ENCODE measurements at regions not wholly inside any gene's neighbourhood (a gene's known extent, or its start where the extent isn't known, plus 50 kb on each side); places are given as distances from the start of the nearest gene placed in this dataset.

GRCh38 chr18:29849144-29849543, 1193.4 kb downstream of the DSC3 start:
- TF ChIP-seq POLR2AphosphoS5 (IDR thresholded peaks at IDR 0.05; ENCODE audit: low read depth, low read length) (no peak), TCF7L2 (IDR thresholded peaks at IDR 0.05; ENCODE audit: low read depth, low read length) (no peak), SIN3A (IDR thresholded peaks at IDR 0.05; ENCODE audit: borderline replicate concordance, insufficient read depth, low read depth, low read length) (no peak), REST (IDR thresholded peaks at IDR 0.05; ENCODE audit: insufficient read depth in 1 of 2, low read depth in 2 of 2, low read length in 1 of 2) (no peak)
- TF ChIP-seq, protein P1, sequence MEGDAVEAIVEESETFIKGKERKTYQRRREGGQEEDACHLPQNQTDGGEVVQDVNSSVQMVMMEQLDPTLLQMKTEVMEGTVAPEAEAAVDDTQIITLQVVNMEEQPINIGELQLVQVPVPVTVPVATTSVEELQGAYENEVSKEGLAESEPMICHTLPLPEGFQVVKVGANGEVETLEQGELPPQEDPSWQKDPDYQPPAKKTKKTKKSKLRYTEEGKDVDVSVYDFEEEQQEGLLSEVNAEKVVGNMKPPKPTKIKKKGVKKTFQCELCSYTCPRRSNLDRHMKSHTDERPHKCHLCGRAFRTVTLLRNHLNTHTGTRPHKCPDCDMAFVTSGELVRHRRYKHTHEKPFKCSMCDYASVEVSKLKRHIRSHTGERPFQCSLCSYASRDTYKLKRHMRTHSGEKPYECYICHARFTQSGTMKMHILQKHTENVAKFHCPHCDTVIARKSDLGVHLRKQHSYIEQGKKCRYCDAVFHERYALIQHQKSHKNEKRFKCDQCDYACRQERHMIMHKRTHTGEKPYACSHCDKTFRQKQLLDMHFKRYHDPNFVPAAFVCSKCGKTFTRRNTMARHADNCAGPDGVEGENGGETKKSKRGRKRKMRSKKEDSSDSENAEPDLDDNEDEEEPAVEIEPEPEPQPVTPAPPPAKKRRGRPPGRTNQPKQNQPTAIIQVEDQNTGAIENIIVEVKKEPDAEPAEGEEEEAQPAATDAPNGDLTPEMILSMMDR (IDR thresholded peaks at IDR 0.05), result no peak
- ChIA-PET CTCF (interaction anchor here (0.6 kb wide), 1 partner anchor 703 kb away, joined by 3 read pairs; no protein-coding TSS in a partner anchor), POLR2A (no interaction called here)
- H3K4me1 ChIP-seq (ENCODE audit: control insufficient read depth, insufficient read depth, low read length), result no peaks in the 10 kb centered on the region
- intact Hi-C loops (cut with micrococcal nuclease; ENCODE audit: unreplicated experiment) (no loop called here), in situ Hi-C loops (cut with HindIII; ENCODE audit: low pct_unique_long_range_greater_than_20kb, low sequenced_read_pairs) (no loop called here)
- no TSS peak for BruUV-seq (replicated peaks)
- H3K27me3 ChIP-seq (ENCODE audit: control insufficient read depth, insufficient read depth, low read length), result no peaks in the 10 kb centered on the region
- no peaks in the 10 kb centered on the region for H3K9me3 ChIP-seq (ENCODE audit: control insufficient read depth, insufficient read depth, low read depth, low read length)
- no peaks in the 10 kb centered on the region for H3K36me3 ChIP-seq (ENCODE audit: control insufficient read depth, insufficient read depth, low read length)
- no peak overlapping the region for H3K4me3 ChIP-seq (ENCODE audit: low read depth in 2 of 2, low read length in 2 of 2)
- H3K27ac ChIP-seq (ENCODE audit: low read length), result no peak overlapping the region
- DNase-seq (ENCODE audit: low read depth, low spot score) (no peak), ATAC-seq (no peak)

DNA sequence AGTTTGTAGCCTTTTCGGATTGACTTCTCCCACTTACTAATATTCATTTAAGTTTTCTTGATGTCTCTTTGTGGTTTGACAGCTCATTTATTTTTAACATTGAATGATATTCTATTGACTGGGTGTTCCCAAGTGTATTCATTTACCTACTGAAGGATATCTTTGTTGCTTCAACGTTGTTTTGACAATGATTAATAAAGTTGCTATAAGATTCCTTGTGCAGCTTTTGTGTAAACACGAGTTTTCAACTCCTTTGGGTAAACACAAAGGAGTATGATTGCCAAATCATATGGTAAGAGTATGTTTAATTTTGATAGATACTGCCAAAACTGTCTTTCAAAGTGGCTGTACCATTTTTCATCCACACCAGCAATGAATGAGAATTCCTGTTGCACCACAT, 1200.9 kb downstream of the DSC3 start:
- in situ Hi-C loops (cut with HindIII; ENCODE audit: low pct_unique_long_range_greater_than_20kb, low sequenced_read_pairs) (no loop called here), intact Hi-C loops (cut with micrococcal nuclease; ENCODE audit: unreplicated experiment) (no loop called here)
- ATAC-seq (no peak), DNase-seq (ENCODE audit: low read depth, low spot score) (no peak)
- H3K27me3 ChIP-seq (ENCODE audit: control insufficient read depth, insufficient read depth, low read length), result no peaks in the 10 kb centered on the region
- no peak overlapping the region for H3K4me3 ChIP-seq (ENCODE audit: low read depth in 2 of 2, low read length in 2 of 2)
- POLR2A ChIA-PET, result no interaction called here
- no TSS peak for BruUV-seq (replicated peaks)
- H3K9me3 ChIP-seq (ENCODE audit: control insufficient read depth, insufficient read depth, low read depth, low read length), result no peaks in the 10 kb centered on the region
- no peaks in the 10 kb centered on the region for H3K36me3 ChIP-seq (ENCODE audit: control insufficient read depth, insufficient read depth, low read length)
- no peaks in the 10 kb centered on the region for H3K4me1 ChIP-seq (ENCODE audit: control insufficient read depth, insufficient read depth, low read length)
- CTCF ChIA-PET, result no interaction called here
- TF ChIP-seq REST (IDR thresholded peaks at IDR 0.05; ENCODE audit: insufficient read depth in 1 of 2, low read depth in 2 of 2, low read length in 1 of 2), result no peak
- no peak for TF ChIP-seq TCF7L2 (IDR thresholded peaks at IDR 0.05; ENCODE audit: low read depth, low read length)
- no peak for TF ChIP-seq SIN3A (IDR thresholded peaks at IDR 0.05; ENCODE audit: borderline replicate concordance, insufficient read depth, low read depth, low read length)
- no peak for TF ChIP-seq POLR2AphosphoS5 (IDR thresholded peaks at IDR 0.05; ENCODE audit: low read depth, low read length)
- TF ChIP-seq, protein P1 (IDR thresholded peaks at IDR 0.05), result no peak
- H3K27ac ChIP-seq (ENCODE audit: low read length), result no peak overlapping the region

Measured in Panc1 (cell line).